Fibroblast of pulmonary artery (primary cell): ENCODE measurements at regions not wholly inside any gene's neighbourhood (a gene's known extent, or its start where the extent isn't known, plus 50 kb on each side); places are given as distances from the start of the nearest gene placed in this dataset.
A peak's percentile ranks its signal among the peaks of the same experiment; 100 is the strongest.

Experiments used
- DNase-seq: peaks from one replicate; pipeline ENCODE4 v3.0.0-alpha.2; 2010; ENCODE audit warnings: low read depth
- H3K4me3 ChIP-seq: replicated peaks from 2 replicates; pipeline ENCODE4 v1.5.1; 2011; ENCODE audit warnings: low read depth, mild to moderate bottlenecking, control low read depth, low read length, moderate library complexity
- TF ChIP-seq, protein P1 (sequence below): IDR thresholded peaks from 2 replicates; pipeline ENCODE4 v1.5.1; 2011; ENCODE audit warnings: mild to moderate bottlenecking, control low read depth, low read length, inconsistent platforms; ENCODE audit errors: missing control alignments

DNA sequence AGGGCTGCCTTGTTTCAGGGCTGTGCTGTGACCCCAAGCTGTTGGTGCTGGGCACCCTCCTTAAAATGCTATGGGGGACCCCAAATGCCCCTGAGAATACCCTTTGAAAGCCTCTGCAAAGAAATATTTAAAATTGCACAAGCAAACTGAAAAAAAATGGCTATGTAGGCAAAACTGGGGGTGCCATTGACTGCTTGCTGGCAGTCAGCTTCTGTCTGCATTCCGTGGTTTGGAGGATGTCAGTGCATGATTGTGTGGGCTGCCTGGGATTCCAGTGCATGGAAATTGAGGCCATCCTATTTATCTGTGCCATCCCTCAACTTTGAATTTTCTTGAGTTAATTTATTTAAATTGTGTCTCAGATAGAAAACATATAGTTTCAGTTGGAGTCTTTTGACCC lies 113.7 kb upstream of the RTL1 start:
- TF ChIP-seq, protein P1, sequence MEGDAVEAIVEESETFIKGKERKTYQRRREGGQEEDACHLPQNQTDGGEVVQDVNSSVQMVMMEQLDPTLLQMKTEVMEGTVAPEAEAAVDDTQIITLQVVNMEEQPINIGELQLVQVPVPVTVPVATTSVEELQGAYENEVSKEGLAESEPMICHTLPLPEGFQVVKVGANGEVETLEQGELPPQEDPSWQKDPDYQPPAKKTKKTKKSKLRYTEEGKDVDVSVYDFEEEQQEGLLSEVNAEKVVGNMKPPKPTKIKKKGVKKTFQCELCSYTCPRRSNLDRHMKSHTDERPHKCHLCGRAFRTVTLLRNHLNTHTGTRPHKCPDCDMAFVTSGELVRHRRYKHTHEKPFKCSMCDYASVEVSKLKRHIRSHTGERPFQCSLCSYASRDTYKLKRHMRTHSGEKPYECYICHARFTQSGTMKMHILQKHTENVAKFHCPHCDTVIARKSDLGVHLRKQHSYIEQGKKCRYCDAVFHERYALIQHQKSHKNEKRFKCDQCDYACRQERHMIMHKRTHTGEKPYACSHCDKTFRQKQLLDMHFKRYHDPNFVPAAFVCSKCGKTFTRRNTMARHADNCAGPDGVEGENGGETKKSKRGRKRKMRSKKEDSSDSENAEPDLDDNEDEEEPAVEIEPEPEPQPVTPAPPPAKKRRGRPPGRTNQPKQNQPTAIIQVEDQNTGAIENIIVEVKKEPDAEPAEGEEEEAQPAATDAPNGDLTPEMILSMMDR, result no peak
- no peak overlapping the region for H3K4me3 ChIP-seq
- DNase-seq, result peak; percentile 37

DNA sequence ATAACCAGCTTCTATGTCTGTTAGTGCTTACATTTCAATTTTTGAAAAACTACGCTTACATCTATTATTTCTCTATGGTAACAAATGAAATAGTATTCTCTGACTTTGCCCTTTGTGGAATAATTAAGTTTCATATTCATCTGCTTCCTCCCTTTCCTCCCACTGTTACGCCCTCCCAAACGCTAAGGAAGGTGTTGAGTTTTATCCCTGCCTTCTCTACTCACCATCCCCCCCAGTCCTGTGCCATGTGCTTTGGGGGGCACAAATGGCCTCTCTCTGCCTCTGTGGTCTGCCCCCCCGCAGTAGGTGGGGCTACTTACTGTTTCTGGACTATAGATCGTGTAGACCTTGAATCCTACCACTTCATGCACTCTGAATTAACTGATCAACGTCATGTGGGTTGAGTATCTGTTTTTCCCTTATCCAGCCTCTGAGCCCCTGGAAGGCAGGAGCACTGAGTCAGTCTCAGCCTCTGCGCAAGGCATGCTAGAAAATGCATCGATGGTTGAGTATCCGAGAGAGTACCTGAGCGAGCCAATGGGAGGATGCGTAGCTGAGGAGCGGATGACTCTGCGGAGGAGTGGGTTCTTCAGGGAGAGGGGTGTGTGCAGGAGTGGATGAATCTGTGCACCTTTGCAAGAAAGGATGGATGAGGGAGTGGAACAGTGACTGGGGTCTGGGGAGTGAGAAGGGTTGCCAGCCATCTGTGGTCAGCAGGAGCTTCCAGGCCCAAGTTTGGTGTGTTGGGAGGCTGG lies 114.5 kb upstream of the RTL1 start:
- DNase-seq, result no peak
- TF ChIP-seq, protein P1, result no peak
- no peak overlapping the region for H3K4me3 ChIP-seq

DNA sequence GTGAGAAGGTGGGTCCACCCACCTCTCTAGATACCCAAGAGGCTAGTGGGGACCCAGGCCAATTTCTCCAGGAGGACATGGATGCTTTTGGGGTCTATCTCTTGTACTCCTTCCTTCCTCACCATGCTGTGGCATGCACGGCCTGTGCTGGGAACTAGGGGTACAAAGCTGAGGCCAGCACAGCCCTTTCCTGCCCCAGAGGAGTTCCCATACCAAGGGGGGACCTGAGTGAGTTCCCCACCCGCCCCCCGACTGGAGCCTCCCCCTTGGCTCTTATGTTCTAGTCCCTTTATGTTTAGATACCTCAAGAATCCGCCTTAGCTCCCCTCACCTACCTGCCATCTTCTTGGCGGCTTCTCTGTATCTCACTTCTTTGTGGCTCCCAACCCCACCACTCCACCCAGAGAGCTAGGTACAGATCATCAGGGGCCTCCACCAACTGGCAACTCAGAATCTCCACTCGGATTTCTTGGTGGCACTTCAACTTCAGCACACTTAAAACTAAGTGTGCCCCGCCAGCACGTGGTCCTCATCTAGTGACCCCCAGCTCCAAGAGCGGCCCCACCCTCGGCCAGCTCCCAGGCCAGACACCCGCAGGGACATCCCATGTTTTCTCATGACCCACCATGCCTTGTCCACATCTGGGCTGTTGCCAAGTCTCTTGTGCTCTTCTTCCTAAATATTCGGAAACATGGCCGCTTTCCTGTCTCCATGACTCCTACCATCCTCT lies 115.2 kb upstream of the RTL1 start:
- no peak overlapping the region for H3K4me3 ChIP-seq
- TF ChIP-seq, protein P1, result no peak
- no peak for DNase-seq

DNA sequence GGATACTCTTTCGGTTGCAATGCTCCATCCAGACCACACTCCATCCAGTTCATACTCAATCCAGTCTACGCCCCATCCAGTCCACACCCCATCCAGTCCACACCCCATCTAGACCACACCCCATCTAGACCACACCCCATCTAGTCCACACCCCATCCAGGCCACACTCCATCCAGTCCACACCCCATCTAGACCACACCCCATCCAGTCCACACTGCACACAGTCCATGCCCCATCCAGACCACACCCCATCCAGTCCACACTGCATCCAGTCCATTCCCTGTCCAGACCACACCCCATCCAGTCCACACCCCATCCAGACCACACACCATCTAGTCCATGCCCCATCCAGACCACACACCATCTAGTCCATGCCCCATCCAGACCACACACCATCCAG lies 116.0 kb upstream of the RTL1 start:
- H3K4me3 ChIP-seq, result no peak overlapping the region
- DNase-seq, result no peak
- TF ChIP-seq, protein P1, result no peak

DNA sequence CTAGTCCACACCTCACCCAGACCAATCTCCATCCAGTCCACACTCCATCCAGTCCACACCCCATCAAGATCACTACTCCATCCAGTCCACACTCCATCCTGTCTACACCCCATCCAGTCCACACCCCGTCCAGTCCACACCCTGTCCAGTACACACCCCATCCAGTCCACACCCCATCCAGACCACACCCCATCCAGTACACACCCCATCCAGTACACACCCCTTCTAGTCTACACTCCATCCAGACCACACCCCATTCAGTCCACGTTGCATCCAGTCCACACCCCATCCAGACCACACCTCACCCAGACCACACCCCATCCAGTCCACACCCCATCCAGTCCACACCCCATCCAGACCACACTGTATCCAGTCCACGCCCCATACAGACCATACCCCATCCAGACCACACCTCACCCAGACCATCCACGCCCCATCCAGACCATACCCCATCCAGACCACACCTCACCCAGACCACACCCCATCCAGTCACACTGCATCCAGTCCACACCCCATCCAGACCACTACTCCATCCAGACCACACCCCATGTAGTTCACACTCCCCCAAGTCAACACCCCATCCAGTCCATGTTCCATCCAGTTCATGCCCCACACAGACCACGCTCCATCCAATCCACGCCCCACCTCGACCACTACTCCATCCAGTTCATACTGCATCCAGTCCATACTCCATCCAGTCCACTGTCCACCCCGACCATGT lies 116.6 kb upstream of the RTL1 start:
- TF ChIP-seq, protein P1, result no peak
- no peak overlapping the region for H3K4me3 ChIP-seq
- DNase-seq, result no peak

DNA sequence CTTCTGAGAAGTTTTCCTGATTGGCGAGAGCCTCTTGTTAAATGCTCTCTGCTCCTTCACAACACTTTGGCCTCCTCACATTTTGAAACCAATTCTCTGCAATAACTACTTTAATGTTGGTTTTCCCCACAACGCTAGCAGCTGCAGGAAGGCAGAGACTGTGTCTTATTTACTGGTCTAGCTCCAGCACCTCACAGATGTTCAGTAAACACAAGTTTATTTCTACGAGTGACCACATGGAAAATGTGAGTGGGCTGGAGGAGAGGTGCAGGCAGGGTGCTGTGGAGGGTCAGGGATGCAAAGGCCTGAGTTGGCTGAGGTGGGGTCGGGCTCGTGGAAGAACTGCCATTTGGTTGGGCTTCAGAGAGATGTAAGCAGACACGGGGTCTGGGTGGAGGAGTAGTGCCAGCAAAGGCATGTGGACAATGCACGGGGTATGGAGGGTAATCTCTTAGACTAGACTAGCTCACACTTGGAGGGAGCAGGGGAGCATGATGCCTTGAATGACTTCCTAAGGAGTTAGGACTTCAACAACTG lies 117.4 kb upstream of the RTL1 start:
- no peak for DNase-seq
- no peak overlapping the region for H3K4me3 ChIP-seq
- TF ChIP-seq, protein P1, result no peak
